ENCODE measurements at regions not wholly inside any gene's neighbourhood (a gene's known extent, or its start where the extent isn't known, plus 50 kb on each side); places are given as distances from the start of the nearest gene placed in this dataset.
"Not testable (repeated sequence)": the region's sequence is repeated elsewhere in the genome, so short reads cannot be mapped to it uniquely, and the experiment has no call there.

- H3K4me1 Mint-ChIP-seq: peaks cover 4% of the 10 kb centered on the region
- no peak for ATAC-seq
- no peaks in the 10 kb centered on the region for H3K9me3 ChIP-seq (ENCODE audit: control insufficient read depth, low read length, poor library complexity, severe bottlenecking)
- no peaks in the 10 kb centered on the region for H3K36me3 Mint-ChIP-seq (ENCODE audit: low read depth)
- H3K27ac Mint-ChIP-seq: no peak overlapping the region
- no peak for DNase-seq
- H3K4me3 Mint-ChIP-seq: no peak overlapping the region
- peaks cover 48% of the 10 kb centered on the region for H3K27me3 Mint-ChIP-seq
These were observed 214.4 kb downstream of the RNF144B start for GRCh38 chr6:18601516-18602020.

DNA sequence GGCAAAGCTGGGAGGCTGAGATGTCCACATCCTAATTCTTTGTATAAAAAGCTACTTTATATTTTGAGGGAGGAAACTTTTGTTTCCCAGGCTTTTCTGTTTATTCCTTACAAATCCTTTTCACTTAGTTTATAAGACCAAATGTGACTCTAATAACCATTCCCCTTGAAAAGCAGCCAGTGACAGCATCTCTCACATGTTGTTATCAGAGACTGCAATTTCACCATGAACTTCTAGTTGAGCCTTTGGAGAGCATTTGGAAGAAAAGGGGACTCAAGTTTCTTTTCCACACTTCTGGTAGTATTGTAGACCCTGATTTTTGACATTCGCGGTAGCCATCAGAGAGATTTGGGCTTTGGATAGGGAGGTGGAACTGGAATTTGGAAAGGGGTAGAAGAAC is 215.8 kb downstream of the RNF144B start:
- H3K27me3 Mint-ChIP-seq: peaks cover 43% of the 10 kb centered on the region
- H3K4me1 Mint-ChIP-seq: peaks cover 4% of the 10 kb centered on the region
- H3K9me3 ChIP-seq (ENCODE audit: control insufficient read depth, low read length, poor library complexity, severe bottlenecking): no peaks in the 10 kb centered on the region
- no peak overlapping the region for H3K27ac Mint-ChIP-seq
- DNase-seq (no peak), ATAC-seq (no peak)
- H3K4me3 Mint-ChIP-seq: no peak overlapping the region
- H3K36me3 Mint-ChIP-seq (ENCODE audit: low read depth): no peaks in the 10 kb centered on the region

GRCh38 chr6:18603361-18603760 is 216.2 kb downstream of the RNF144B start:
- H3K9me3 ChIP-seq (ENCODE audit: control insufficient read depth, low read length, poor library complexity, severe bottlenecking): no peaks in the 10 kb centered on the region
- no peak overlapping the region for H3K4me3 Mint-ChIP-seq
- H3K27ac Mint-ChIP-seq: no peak overlapping the region
- H3K27me3 Mint-ChIP-seq: peaks cover 41% of the 10 kb centered on the region
- DNase-seq (no peak), ATAC-seq (no peak)
- peaks cover 4% of the 10 kb centered on the region for H3K4me1 Mint-ChIP-seq
- H3K36me3 Mint-ChIP-seq (ENCODE audit: low read depth): no peaks in the 10 kb centered on the region

GRCh38 chr6:18605841-18606240 is 218.7 kb downstream of the RNF144B start:
- H3K36me3 Mint-ChIP-seq (ENCODE audit: low read depth): no peaks in the 10 kb centered on the region
- no peaks in the 10 kb centered on the region for H3K9me3 ChIP-seq (ENCODE audit: control insufficient read depth, low read length, poor library complexity, severe bottlenecking)
- ATAC-seq: no peak

GRCh38 chr6:18609715-18610114 is 222.6 kb downstream of the RNF144B start:
- DNase-seq (no peak), ATAC-seq (no peak)
- Mint-ChIP-seq H3K4me1 (peaks cover 2% of the 10 kb centered on the region), H3K27ac (no peak overlapping the region), H3K27me3 (peaks cover 7% of the 10 kb centered on the region), H3K4me3 (no peak overlapping the region), H3K36me3 (ENCODE audit: low read depth) (no peaks in the 10 kb centered on the region)
- H3K9me3 ChIP-seq (ENCODE audit: control insufficient read depth, low read length, poor library complexity, severe bottlenecking): no peaks in the 10 kb centered on the region

More at GRCh38 chr6:18605841-18606240, 218.7 kb downstream of the RNF144B start:
- no peak overlapping the region for H3K4me3 Mint-ChIP-seq
- peaks cover 4% of the 10 kb centered on the region for H3K4me1 Mint-ChIP-seq
- H3K27ac Mint-ChIP-seq: no peak overlapping the region
- H3K27me3 Mint-ChIP-seq: peaks cover 26% of the 10 kb centered on the region
- DNase-seq: no peak

GRCh38 chr6:18613319-18613925 is 226.3 kb downstream of the RNF144B start:
- peaks cover 11% of the 10 kb centered on the region for H3K27me3 Mint-ChIP-seq
- no peaks in the 10 kb centered on the region for H3K9me3 ChIP-seq (ENCODE audit: control insufficient read depth, low read length, poor library complexity, severe bottlenecking)
- no peaks in the 10 kb centered on the region for H3K36me3 Mint-ChIP-seq (ENCODE audit: low read depth)
- no peaks in the 10 kb centered on the region for H3K4me1 Mint-ChIP-seq
- DNase-seq (no peak), ATAC-seq (no peak)
- no peak overlapping the region for H3K4me3 Mint-ChIP-seq
- no peak overlapping the region for H3K27ac Mint-ChIP-seq

GRCh38 chr6:18629571-18629970 is 242.4 kb downstream of the RNF144B start:
- Mint-ChIP-seq H3K4me1 (no peaks in the 10 kb centered on the region), H3K36me3 (ENCODE audit: low read depth) (no peaks in the 10 kb centered on the region), H3K27ac (no peak overlapping the region), H3K27me3 (peaks cover 11% of the 10 kb centered on the region), H3K4me3 (no peak overlapping the region)
- ATAC-seq: no peak
- H3K9me3 ChIP-seq (ENCODE audit: control insufficient read depth, low read length, poor library complexity, severe bottlenecking): no peaks in the 10 kb centered on the region
- no peak for DNase-seq

DNA sequence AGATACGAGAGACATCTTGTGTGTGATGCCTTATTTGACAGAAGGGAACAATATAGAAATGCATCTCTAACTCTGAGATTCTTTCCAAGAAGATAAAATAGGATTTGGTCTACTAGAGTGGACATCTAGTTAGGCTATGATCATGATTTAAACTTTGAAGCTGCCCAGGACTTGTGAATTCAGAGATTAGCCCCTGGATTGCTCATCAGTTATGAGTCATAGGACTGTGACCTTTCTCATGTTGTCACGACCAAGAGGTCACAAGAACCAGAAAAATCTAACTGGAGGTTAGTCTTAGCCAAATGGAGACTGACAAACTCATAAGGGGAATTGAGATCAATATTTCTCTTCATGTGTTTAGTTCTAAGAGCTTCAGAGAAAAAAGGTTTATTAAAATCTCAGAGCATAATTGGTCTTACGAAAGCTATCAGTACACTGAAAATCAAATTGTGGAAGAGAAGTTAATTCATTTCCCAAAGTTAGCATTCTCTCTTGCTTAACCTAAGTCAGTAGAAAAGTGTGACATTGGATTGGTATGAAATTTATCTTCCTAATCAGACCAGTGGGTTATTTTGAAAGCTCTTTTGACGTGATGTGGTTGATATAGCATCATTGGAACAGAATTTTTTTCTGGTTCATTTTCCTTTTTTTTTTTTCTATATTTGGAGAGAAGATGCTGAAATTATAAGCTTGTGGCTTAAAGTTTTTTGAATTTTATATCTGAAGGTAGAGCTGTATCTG is 245.7 kb downstream of the RNF144B start:
- DNase-seq (no peak), ATAC-seq (no peak)
- no peak overlapping the region for H3K4me3 Mint-ChIP-seq
- no peaks in the 10 kb centered on the region for H3K4me1 Mint-ChIP-seq
- no peak overlapping the region for H3K27ac Mint-ChIP-seq
- no peaks in the 10 kb centered on the region for H3K9me3 ChIP-seq (ENCODE audit: control insufficient read depth, low read length, poor library complexity, severe bottlenecking)
- H3K27me3 Mint-ChIP-seq: peaks cover 14% of the 10 kb centered on the region
- H3K36me3 Mint-ChIP-seq (ENCODE audit: low read depth): no peaks in the 10 kb centered on the region

GRCh38 chr6:18634912-18635311 is 247.8 kb downstream of the RNF144B start:
- DNase-seq (no peak), ATAC-seq (no peak)
- Mint-ChIP-seq H3K27me3 (peaks cover 14% of the 10 kb centered on the region), H3K4me3 (no peak overlapping the region), H3K4me1 (no peaks in the 10 kb centered on the region), H3K36me3 (ENCODE audit: low read depth) (no peaks in the 10 kb centered on the region), H3K27ac (no peak overlapping the region)
- no peaks in the 10 kb centered on the region for H3K9me3 ChIP-seq (ENCODE audit: control insufficient read depth, low read length, poor library complexity, severe bottlenecking)

DNA sequence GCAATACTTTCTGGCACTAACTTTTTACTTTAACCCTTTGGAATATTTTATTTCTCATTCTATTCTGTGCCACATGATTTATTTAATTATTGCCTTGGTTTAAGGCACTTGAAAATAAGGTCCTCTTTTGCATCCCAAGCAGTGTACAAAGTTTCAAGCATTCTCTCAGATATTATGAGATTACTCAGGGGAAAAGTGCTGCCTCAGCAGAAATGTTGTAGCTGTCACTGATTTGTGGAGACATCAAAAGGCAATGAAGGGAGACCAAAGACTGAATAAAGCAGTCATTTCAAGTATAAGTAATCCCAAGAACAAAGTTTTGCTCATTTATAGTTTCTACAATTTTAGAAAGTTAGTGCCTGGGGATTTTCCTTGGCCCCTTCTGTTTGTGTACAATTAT is 253.0 kb downstream of the RNF144B start:
- Mint-ChIP-seq H3K27ac (no peak overlapping the region), H3K36me3 (ENCODE audit: low read depth) (no peaks in the 10 kb centered on the region), H3K4me3 (no peak overlapping the region), H3K4me1 (no peaks in the 10 kb centered on the region), H3K27me3 (no peaks in the 10 kb centered on the region)
- no peaks in the 10 kb centered on the region for H3K9me3 ChIP-seq (ENCODE audit: control insufficient read depth, low read length, poor library complexity, severe bottlenecking)
- DNase-seq (no peak), ATAC-seq (no peak)

DNA sequence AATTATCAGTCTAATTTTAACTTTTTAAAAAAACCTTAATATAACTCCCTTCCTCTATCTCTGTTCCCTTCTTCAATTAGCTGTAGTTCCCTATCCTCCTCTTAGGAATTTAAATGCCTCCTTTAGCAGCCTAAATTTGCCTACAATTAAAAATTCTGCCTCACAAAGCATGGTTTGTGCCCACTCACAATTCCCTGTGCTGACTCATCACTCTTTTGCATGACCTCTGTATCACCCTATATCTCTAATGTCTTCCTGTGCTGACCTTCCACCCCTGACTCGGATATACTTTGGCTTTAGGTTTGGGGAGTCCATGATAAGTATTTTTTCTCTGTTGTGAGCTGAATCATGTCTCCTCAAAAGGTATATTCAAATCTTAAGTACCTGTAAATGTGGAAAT is 253.6 kb downstream of the RNF144B start:
- ATAC-seq: no peak
- no peak overlapping the region for H3K4me3 Mint-ChIP-seq
- H3K27ac Mint-ChIP-seq: no peak overlapping the region
- no peaks in the 10 kb centered on the region for H3K9me3 ChIP-seq (ENCODE audit: control insufficient read depth, low read length, poor library complexity, severe bottlenecking)
- H3K27me3 Mint-ChIP-seq: no peaks in the 10 kb centered on the region
- no peaks in the 10 kb centered on the region for H3K36me3 Mint-ChIP-seq (ENCODE audit: low read depth)
- DNase-seq: no peak
- H3K4me1 Mint-ChIP-seq: no peaks in the 10 kb centered on the region

GRCh38 chr6:18654821-18655220 is 267.7 kb downstream of the RNF144B start:
- no peak for DNase-seq
- Mint-ChIP-seq H3K4me3 (no peak overlapping the region), H3K36me3 (ENCODE audit: low read depth) (no peaks in the 10 kb centered on the region), H3K27me3 (no peaks in the 10 kb centered on the region), H3K4me1 (no peaks in the 10 kb centered on the region), H3K27ac (no peak overlapping the region)
- no peak for ATAC-seq
- H3K9me3 ChIP-seq (ENCODE audit: control insufficient read depth, low read length, poor library complexity, severe bottlenecking): no peaks in the 10 kb centered on the region

- H3K36me3 Mint-ChIP-seq (ENCODE audit: low read depth): no peaks in the 10 kb centered on the region
- H3K9me3 ChIP-seq (ENCODE audit: control insufficient read depth, low read length, poor library complexity, severe bottlenecking): no peaks in the 10 kb centered on the region
- no peaks in the 10 kb centered on the region for H3K4me1 Mint-ChIP-seq
- ATAC-seq (no peak), DNase-seq (no peak)
- H3K27me3 Mint-ChIP-seq: no peaks in the 10 kb centered on the region
- H3K27ac Mint-ChIP-seq: no peak overlapping the region
- H3K4me3 Mint-ChIP-seq: no peak overlapping the region
These were observed 269.4 kb downstream of the RNF144B start for GRCh38 chr6:18656506-18656905.

GRCh38 chr6:18659994-18660393 is 272.8 kb downstream of the RNF144B start:
- not testable (repeated sequence) for H3K4me1 Mint-ChIP-seq, DNase-seq, H3K4me3 Mint-ChIP-seq

More at GRCh38 chr6:18659994-18660393, 272.8 kb downstream of the RNF144B start:
- not testable (repeated sequence) for H3K27me3 Mint-ChIP-seq; H3K9me3 ChIP-seq (ENCODE audit: control insufficient read depth, low read length, poor library complexity, severe bottlenecking); H3K27ac Mint-ChIP-seq; H3K36me3 Mint-ChIP-seq (ENCODE audit: low read depth); ATAC-seq
